ENCODE measurements at regions not wholly inside any gene's neighbourhood (a gene's known extent, or its start where the extent isn't known, plus 50 kb on each side); places are given as distances from the start of the nearest gene placed in this dataset.
"Not testable (repeated sequence)": the region's sequence is repeated elsewhere in the genome, so short reads cannot be mapped to it uniquely, and the experiment has no call there.

DNA sequence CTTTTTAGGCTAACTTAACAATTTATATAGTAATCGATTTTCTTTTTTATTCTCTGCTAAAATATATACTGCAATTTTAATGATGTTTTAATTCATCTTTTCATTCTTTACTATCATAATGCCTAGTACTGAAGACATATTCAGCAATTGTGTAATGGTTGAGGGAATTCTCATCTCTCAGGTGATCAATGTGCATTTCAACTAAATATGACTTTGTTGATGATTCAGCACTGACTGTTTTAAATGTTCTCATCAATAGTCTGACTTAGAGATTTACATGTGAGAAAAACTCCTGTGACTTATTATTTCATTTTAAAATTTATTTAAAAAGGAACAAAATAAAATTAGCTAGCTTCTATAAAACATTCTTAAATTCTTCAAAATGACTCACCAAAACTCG, 1450.3 kb downstream of the STIM2 start:
- Histone ChIP-seq H3K9me2 (ENCODE audit: insufficient read depth) (no peaks in the 10 kb centered on the region), H3K9ac (no peak overlapping the region), H3K79me2 (ENCODE audit: insufficient read depth) (no peaks in the 10 kb centered on the region), H3K27ac (no peak overlapping the region), H4K20me1 (ENCODE audit: insufficient read depth) (no peaks in the 10 kb centered on the region), H3K4me3 (no peak overlapping the region), H3K36me3 (ENCODE audit: low read depth) (no peaks in the 10 kb centered on the region), H3K4me2 (ENCODE audit: unreplicated experiment) (no peak overlapping the region), H2AFZ (no peak overlapping the region), H3K27me3 (replicated peaks; ENCODE audit: insufficient read depth) (no peaks in the 10 kb centered on the region), H3K9me3 (ENCODE audit: low read depth) (no peaks in the 10 kb centered on the region), H3K4me1 (ENCODE audit: insufficient read depth) (no peaks in the 10 kb centered on the region), H3F3A (ENCODE audit: insufficient read depth) (no peaks in the 10 kb centered on the region)
- WGBS, 2 experiments (ENCODE audit: low coverage in 1 of 2, low lambda C conversion rate in 2 of 2, missing lambda C conversion rate in 2 of 2): 30 to 35% methylated on average over 2 of the region's 2 CpGs
- TF ChIP-seq EZH2phosphoT487 (IDR thresholded peaks at IDR 0.05; ENCODE audit: insufficient read depth, low read depth) (no peak), EZH2 (IDR thresholded peaks at IDR 0.05; ENCODE audit: insufficient read depth, poor library complexity, severe bottlenecking) (no peak)
- no peak for DNase-seq
- in situ Hi-C loops (cut with MboI): no loop called here

DNA sequence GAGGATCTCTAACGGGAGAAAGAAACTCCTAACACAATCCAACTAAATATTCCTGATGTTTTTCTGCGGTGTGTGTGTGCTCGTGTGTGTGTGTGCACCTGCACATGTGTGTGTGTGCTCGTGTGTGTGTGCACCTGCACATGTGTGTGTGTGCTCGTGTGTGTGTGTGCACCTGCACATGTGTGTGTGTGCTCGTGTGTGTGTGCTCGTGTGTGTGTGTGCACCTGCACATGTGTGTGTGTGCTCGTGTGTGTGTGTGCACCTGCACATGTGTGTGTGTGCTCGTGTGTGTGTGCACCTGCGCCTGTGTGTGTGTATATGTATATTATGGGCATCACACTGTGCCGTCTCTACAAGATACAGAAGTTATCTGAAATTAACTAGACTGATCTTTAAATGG, 1451.9 kb downstream of the STIM2 start:
- H3K4me1 ChIP-seq (ENCODE audit: insufficient read depth); H3K27me3 ChIP-seq (replicated peaks; ENCODE audit: insufficient read depth); H3K79me2 ChIP-seq (ENCODE audit: insufficient read depth); H3K9me3 ChIP-seq (ENCODE audit: low read depth); H3K4me2 ChIP-seq (ENCODE audit: unreplicated experiment); H3K36me3 ChIP-seq (ENCODE audit: low read depth); H3K27ac ChIP-seq; H4K20me1 ChIP-seq (ENCODE audit: insufficient read depth); in situ Hi-C loops (cut with MboI); H3K9me2 ChIP-seq (ENCODE audit: insufficient read depth); H3K9ac ChIP-seq; H3K4me3 ChIP-seq; H2AFZ ChIP-seq; H3F3A ChIP-seq (ENCODE audit: insufficient read depth); DNase-seq: not testable (repeated sequence)
- WGBS, 2 experiments (ENCODE audit: low coverage in 1 of 2, low lambda C conversion rate in 2 of 2, missing lambda C conversion rate in 2 of 2): 25 to 51% methylated on average over 7 to 11 of the region's 11 CpGs

DNA sequence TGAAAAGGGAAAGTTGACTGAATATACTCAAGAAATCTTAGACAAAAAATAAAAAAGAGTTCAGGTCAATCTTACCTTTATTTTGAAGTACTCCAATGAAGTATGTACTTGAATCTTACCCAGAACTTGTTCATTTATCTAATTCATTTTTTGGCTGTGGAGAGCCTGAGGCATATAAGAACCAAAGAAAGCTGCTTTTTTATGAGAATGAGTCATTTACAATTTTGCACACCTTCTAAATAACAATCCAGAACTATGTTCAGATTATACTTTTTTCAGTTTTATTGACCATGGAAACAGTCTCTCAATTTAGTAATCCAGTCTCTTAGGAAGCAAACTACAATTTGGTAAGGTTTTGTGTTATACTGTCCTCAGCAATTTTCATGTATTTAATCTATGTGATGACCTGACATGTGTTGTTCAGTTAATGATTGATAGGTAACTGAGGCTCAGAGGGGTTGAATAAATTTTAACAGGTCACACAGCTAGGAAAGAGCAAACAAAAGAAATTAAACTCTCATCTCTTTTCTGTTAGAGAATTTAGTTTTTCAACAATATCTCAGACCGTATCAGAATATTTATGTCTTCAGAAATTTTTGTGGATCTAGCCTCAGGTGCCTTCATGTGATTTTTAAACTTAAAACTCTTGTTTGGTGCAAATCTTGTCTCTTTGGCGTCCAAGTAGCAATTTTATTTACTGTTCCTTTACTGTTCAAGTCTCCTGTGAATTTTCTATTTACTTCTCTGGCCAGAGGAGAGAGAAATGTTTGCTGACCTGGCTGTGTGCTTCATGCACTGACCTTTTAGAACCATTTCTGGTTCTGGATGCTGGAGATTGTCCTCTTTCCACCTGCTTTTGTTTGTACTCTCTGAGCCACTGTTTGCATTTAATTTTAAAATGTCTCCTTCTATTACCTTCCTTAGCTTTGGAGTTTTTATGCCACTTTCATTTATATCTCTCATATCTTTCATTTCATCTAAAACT, 1453.4 kb downstream of the STIM2 start:
- Histone ChIP-seq H3K4me3 (no peak overlapping the region), H2AFZ (peak overlapping the region; percentile 10; the same call in 1 of the 2 replicates), H3K9ac (no peak overlapping the region), H3K9me2 (ENCODE audit: insufficient read depth) (no peaks in the 10 kb centered on the region), H3K4me1 (ENCODE audit: insufficient read depth) (no peaks in the 10 kb centered on the region), H3K9me3 (ENCODE audit: low read depth) (no peaks in the 10 kb centered on the region), H3K36me3 (ENCODE audit: low read depth) (no peaks in the 10 kb centered on the region), H3K79me2 (ENCODE audit: insufficient read depth) (no peaks in the 10 kb centered on the region), H3F3A (ENCODE audit: insufficient read depth) (no peaks in the 10 kb centered on the region), H3K4me2 (ENCODE audit: unreplicated experiment) (no peak overlapping the region), H3K27ac (no peak overlapping the region), H3K27me3 (replicated peaks; ENCODE audit: insufficient read depth) (no peaks in the 10 kb centered on the region), H4K20me1 (ENCODE audit: insufficient read depth) (no peaks in the 10 kb centered on the region)
- 23 to 28% methylated on average over 2 of the region's 2 CpGs for WGBS, 2 experiments (ENCODE audit: low coverage in 1 of 2, low lambda C conversion rate in 2 of 2, missing lambda C conversion rate in 2 of 2)
- in situ Hi-C loops (cut with MboI): no loop called here
- no peak for DNase-seq
- TF ChIP-seq EZH2 (IDR thresholded peaks at IDR 0.05; ENCODE audit: insufficient read depth, poor library complexity, severe bottlenecking) (no peak), EZH2phosphoT487 (IDR thresholded peaks at IDR 0.05; ENCODE audit: insufficient read depth, low read depth) (no peak)

DNA sequence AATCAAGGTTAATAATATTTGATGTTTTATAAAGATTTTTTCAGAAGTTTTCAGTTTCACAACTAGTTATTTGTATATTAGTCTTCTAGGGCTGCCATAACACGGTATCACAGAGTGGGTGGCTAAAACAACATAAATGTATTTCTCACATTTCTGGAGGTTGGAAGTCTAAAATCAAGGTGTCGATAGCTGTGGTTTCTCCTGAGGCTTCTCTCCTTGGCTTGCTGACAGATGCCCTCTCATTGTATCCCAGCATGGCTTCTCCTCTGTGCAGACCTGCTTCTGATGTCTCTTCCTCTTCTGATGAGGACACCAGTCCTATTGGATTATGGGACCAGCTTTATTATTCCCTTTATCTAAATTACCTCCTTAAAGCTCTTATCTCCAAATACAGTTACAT, 1456.6 kb downstream of the STIM2 start:
- H3K4me1 ChIP-seq (ENCODE audit: insufficient read depth): no peaks in the 10 kb centered on the region
- no peaks in the 10 kb centered on the region for H3K9me2 ChIP-seq (ENCODE audit: insufficient read depth)
- no peaks in the 10 kb centered on the region for H3K79me2 ChIP-seq (ENCODE audit: insufficient read depth)
- no peaks in the 10 kb centered on the region for H4K20me1 ChIP-seq (ENCODE audit: insufficient read depth)
- H3K27me3 ChIP-seq (replicated peaks; ENCODE audit: insufficient read depth): no peaks in the 10 kb centered on the region
- H3K9ac ChIP-seq: no peak overlapping the region
- in situ Hi-C loops (cut with MboI): no loop called here
- H3K9me3 ChIP-seq (ENCODE audit: low read depth): no peaks in the 10 kb centered on the region
- 22 to 23% methylated on average over 2 of the region's 2 CpGs for WGBS, 2 experiments (ENCODE audit: low coverage in 1 of 2, low lambda C conversion rate in 2 of 2, missing lambda C conversion rate in 2 of 2)
- TF ChIP-seq EZH2phosphoT487 (IDR thresholded peaks at IDR 0.05; ENCODE audit: insufficient read depth, low read depth): no peak
- no peak for TF ChIP-seq EZH2 (IDR thresholded peaks at IDR 0.05; ENCODE audit: insufficient read depth, poor library complexity, severe bottlenecking)
- 0 out of 2 replicates have a peak overlapping the region, but pooled peaks have one; percentile 19 for H2AFZ ChIP-seq
- H3K4me2 ChIP-seq (ENCODE audit: unreplicated experiment): no peak overlapping the region
- no peaks in the 10 kb centered on the region for H3K36me3 ChIP-seq (ENCODE audit: low read depth)
- H3F3A ChIP-seq (ENCODE audit: insufficient read depth): no peaks in the 10 kb centered on the region
- no peak overlapping the region for H3K27ac ChIP-seq
- H3K4me3 ChIP-seq: no peak overlapping the region
- DNase-seq: no peak
